Central memory CD4-positive, alpha-beta T cell (primary cell): ENCODE measurements at regions not wholly inside any gene's neighbourhood (a gene's known extent, or its start where the extent isn't known, plus 50 kb on each side); places are given as distances from the start of the nearest gene placed in this dataset.

Source experiments
- DNase-seq: peaks from one replicate; pipeline ENCODE4 v3.0.0; 2022

DNA sequence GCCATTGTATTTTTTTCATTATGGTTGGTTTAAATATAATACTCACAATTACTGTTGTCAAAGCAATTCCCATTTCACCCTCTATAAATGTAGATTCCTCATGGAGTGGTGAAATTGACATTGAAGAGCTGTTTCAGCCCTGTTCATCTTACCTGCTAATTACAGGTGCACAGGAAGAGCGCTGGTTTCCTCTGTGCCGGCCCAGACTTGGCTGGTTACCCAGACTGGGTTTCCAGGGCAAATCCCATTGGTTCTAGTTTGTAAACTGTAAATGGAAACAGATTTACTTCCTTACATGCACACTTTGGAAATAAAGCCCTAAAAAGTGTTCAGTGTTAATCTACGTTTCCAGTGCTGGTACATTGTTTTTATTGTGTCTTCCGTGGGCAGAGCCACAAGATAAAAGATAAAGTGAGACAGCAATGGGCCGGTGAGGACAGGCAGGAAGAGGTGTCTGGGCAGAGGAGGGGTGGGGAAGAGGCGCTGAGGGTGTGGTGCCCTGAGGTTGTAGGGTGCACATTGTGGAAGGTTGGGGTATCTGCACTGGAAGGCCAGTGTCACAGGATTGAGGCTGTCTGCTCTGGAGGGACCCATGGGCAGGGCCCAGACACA lies 71.6 kb upstream of the ZPBP start:
- peak; percentile 49 for DNase-seq

DNA sequence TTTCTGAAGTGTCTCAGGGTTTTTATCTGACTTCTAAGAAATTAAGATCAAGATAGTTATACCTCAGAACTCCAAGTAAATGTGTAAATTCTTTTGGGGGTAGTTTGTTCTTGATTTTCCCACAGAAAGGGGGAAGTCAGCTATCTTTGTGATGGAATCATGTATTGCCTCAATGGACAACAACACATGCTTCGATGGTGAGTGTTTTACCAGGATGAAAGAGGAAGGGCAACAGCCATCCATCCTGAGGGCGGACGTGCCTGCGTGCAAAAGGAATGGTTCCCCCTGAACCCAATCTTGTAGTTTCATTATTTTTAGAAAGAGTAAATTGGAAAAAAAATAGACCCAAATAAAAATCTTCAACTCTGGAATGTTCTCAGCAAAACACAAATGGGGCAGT lies 67.2 kb upstream of the ZPBP start:
- no peak for DNase-seq

DNA sequence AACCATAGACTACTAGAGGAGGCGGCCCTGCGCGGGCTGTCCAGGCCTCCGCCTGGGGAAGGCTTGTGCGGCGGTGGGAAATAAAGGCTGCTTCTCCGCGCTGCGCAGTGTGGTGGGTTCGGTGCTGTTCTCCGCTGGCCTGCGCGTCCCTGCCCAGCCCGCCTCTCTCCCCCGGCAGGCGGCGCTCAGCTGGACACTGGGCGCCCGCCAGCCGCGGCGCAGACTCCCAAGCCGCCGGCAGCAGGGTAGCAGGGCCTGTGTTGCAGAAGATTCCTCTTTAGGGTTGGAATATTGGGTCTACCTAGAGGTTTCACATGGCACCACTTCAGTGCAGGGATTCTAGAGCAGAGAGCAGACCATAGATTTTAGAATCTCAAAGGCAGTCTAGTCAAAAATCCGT lies 66.1 kb upstream of the ZPBP start:
- DNase-seq, result no peak

DNA sequence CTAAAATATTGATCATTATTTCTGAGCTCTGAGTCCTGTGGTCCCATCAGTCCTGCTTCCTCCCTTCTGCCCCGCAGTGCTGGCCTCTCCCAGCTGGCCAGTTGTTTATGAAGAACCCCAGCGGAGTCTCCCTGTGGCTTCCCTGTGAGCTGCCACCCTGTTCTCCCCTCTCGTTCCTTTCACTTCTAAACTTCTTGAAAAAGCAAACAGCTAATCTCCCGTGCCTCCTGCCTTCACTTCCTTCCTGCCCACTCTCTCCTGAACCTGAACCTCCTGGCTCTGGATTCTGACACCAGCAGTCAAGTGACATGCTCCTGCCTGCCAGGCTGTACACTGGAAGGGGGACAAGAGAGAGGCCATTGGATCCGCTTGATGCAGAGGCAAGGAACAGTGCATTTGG lies 63.7 kb upstream of the ZPBP start:
- DNase-seq, result no peak

DNA sequence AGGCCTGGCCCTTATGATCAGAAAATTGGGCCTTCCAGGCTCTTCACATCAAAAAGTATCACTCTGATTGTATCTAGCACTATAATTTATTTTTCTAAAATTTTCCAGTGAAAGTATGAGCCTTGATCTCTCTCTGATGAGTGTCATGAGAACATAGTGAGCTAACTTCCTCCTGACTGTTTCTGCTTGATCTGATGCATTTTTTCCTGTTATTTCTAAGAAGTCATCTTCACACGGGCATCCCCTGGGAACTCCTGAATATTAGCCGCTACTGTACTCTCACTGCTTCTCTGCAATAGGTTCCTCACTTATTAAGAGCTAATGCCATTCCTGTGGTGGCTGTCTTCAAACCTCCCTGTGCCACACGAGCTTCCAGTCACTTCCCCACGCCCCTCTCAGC lies 63.1 kb upstream of the ZPBP start:
- no peak for DNase-seq

DNA sequence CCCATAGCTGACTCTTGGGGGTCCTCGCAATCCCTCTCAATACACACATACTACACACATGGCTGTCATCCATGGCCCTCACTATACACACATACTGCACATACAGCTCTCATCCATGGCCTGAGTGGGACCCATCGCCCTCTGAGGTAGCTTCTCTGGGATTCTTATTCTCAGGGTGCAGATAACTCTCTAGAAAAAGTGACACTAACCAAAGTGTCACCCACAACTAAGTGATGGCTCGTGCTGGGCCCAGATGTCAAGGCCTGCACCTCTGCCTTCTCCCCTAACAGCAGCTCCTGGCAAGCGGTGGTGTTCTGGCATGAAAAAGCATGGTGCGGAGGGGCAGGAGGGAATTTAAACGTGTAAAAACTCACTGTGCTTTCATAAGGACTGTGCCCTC lies 62.7 kb upstream of the ZPBP start:
- DNase-seq, result no peak

DNA sequence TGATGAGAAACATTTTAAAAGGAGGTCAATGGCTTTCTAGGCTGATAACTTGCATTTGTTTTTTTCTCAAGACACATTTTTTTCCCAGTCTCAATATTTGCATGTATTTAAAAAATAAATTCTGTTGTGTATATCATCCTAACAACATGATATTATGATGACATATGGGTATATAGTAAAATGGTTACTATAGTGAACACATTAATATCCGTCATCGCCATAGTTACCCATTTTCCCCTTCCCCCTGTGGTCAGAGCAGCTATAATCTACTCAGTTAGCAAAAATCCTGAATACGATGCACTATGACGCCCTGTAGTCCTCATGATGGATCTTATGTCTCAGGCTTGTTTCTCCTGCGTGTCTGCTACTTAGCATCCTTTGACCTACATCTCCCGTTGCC lies 60.9 kb upstream of the ZPBP start:
- DNase-seq, result no peak

DNA sequence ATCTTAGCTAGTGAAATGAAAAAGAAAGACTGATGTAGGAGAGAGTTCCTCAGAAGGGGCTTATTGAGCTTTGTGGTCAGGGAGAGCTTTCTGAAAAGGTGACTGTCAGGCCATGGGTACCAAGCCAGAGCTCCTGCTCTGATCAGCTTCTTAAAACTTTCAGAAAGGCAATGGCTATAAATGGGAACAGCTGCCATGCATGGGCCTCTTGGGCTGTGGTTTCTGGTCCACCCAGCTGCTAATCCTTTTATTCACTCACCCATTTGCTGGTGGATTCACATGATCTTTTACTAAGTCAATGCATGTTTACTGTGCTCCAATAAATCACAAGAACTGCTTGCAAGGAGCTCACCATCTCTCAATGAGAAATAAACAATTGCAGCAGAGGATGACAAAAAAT lies 60.1 kb upstream of the ZPBP start:
- no peak for DNase-seq

DNA sequence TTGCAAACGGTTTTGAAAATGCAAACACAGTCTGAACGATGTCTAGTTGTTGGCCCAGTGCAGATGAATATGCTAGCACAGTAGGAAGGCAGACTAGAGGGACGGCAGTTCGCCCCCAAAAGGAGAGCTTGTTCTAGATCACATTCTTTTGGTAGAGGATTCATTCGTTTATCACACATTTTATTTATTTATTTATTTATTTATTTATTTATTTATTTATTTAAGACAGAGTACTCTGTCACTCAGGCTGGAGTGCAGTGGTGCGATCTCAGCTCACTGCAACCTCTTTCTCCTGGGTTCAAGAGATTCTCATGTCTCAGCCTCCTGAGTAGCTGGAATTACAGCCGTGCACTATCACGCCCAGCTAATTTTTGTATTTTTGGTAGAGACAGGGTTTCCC lies 59.4 kb upstream of the ZPBP start:
- no peak for DNase-seq

DNA sequence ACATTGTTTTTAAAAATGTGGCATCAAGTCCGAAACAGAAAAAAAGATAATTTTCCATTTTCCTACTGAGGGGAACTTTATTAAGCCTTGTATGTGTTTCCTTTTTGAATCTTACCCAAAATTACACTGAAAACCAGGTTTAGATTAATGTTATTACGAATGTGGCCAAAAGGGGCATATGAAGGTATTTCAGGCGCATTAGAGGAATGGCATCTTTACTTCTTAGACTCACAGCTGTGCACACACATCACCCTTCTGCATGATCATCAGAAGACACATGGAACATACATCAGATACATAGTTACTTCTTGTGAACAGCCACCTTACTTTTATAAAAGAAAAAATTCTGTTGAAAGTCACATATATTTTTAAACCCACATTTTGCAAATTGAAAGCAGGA lies 58.6 kb upstream of the ZPBP start:
- no peak for DNase-seq

DNA sequence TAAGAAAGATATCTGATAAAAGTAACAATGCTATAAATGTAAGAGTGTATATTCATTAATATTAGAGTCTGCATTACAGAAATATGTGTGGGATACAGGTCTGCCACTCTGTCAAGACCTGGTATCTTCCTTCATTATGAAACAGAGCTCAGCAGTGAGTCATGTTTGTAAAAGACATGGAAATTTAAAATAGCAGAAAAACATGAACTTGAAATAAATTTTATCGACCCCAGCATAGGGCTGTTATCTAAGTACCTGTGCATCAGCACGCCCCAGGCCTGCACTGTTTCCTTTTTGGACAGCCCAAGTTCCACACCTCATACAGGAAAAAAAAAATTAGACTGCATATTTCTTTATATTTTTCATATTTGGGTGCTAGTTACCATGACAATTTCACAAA lies 58.0 kb upstream of the ZPBP start:
- no peak for DNase-seq

DNA sequence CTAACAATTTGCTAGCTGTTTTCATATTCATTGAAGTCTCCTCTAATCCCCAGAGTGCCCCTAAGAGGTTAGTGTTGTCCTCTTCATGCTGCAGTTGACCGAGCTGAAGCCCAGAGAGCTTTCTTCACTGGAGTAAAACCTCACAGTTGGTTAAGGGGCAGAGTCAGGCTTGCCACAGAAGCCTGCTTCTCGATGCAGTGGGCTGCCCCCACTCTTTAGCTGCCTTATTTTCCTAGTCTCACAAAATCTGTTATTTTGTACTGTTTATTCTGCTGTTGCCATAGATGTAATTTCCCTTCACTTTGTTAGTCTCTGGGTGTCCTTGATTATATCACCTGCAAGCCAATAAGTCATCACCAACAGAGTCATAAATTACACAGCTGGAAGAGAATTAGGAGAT lies 56.3 kb upstream of the ZPBP start:
- DNase-seq, result peak; percentile 34

DNA sequence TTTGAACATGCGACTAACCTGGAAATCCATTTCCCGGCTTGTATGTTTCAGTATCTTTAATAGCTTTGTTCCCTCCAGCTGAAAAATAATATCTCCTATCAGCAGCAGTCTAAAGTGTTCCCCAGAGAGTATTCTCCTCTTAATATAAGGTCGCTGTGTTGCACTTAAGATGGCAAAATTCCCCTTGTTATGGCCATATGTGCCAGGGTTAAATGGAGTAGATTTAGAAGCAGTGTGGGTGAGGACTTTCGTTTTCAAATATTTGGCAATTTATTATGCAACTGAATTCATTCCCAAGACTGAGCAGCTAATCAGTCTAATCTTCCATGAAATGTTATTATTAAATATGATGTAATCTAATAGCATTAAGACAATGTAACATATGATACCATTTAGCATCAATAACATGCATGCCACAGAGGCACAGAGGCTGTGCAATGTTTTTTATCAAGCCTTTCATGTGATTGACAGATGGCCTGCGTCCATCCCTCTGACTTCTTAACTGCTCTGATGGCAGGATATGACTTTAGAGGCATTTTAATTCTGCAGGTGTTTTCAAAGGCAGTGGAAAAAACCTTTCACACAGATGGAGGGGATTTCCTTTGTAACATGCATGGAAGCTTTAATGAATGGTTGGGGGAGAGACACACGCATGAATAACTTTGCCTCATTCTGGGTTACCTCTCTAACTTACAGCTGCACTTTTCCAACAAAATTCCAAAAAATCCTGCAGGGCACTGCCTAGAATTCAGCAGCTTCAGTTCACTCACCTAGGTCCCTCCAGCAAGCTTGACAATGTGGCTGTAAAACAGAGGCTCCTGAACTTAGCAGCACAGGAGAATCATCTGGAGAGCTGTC lies 55.1 kb upstream of the ZPBP start:
- DNase-seq, result peak; percentile 65

DNA sequence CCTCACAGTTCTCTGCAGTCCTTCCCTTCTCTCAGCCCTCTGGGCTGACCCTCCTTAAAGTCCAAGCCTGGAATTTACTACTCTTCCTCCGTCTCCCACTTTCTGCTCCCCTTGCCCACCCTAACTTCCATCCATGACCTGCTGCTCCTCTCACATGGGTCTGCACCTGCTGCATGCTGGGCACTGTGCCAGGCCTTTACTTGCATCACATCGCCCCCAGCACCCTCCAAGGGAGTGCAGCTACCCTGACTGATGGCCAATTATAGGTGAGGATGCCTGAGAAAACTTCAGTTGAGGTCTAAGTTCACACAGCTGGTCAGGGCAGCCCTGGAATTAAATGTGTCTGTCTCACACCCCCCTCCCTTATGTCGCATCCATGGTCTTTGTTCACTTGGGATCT lies 53.6 kb upstream of the ZPBP start:
- no peak for DNase-seq

DNA sequence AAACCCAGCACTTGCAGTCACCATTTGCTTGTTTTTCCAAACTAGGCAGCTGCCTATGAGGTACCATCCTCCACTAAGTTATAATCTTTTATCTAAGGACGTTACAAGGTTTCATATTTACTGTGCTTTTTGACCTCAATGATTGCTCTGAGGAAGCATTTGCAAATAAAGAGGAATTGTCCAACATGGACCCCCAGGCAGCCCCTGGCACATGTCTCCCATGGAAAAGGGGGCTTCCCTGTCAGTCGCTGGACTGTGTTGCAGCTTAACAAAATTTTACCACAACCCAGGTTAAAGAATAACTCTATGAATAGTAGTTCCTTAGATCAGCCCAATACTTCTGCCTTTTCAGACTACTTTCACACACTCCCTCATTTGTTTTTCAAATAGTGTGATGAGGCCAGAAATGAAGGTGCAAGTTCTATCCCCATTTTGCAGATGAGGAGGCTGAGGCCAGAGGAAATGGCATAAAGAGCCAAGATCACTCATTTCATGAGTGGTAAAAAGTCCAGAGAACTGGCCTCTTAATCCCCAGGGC lies 52.8 kb upstream of the ZPBP start:
- no peak for DNase-seq

DNA sequence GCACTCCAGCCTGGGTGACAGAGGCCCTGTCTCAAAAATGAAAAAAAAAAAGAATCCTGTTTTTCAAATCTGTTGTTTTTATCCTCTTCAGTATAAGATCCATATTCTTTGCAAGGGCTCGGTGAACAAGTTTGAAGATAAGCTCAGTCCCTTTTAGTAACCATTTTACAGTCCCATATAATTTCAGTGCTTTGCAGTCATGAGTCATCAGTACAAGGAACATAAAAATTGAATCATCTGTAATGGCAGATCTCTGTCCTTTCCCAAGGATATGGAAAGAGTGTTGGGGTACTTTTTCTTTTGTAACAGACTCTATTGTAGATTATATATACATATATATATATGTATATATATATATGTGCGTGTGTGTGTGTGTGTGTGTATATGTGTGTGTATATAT lies 52.2 kb upstream of the ZPBP start:
- no peak for DNase-seq
